Stomach (tissue), 4 donors: ENCODE measurements at regions not wholly inside any gene's neighbourhood (a gene's known extent, or its start where the extent isn't known, plus 50 kb on each side); places are given as distances from the start of the nearest gene placed in this dataset.

Experiments
- POLR2A ChIP-seq, 4 donors: fragments of 450-650 bp; IDR thresholded peaks; one replicate each; pipeline ENCODE4 v1.6.1; 2016; ENCODE audit warnings: antibody characterized with exemption in 4 of 4, control low read depth in 2 of 4, mild to moderate bottlenecking in 1 of 4, moderate library complexity in 1 of 4
- POLR2AphosphoS5 ChIP-seq, 3 donors: sonication (generic); formaldehyde crosslinking; IDR thresholded peaks; one replicate each; pipeline ENCODE4 v1.6.1; 2016; ENCODE audit warnings: antibody characterized with exemption in 3 of 3
- TF ChIP-seq, protein P1 (sequence below), 7 experiments: fragments of 450-650 bp in 4 of 7; fragments of 200-600 bp in 3 of 7; sonication (generic) in 3 of 7; IDR thresholded peaks; one replicate each; pipeline ENCODE4 v1.5.1; 2016 to 2019; ENCODE audit warnings: antibody characterized with exemption in 7 of 7, control low read depth in 2 of 7, mild to moderate bottlenecking in 1 of 7

DNA sequence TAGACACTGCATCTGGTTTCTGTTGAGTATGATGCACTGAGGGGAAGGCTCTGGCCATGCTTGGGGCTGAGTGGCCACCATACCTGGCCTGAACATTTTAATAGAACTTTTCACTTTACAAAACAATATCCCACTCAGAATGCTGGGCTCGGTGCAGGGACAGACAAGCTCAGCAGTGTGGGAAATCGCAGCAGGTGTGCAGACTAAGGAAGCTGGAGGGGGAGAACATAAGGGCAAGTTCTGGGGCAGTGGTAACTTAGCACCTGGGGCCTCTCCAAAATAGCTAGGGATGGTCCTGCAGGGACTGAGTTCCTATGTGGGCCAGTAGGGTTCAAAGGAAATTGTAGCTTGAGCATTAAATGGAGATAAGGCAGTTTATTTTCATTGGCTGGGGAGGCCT is 90.9 kb upstream of the RNU6-1 start:
- TF ChIP-seq, protein P1, sequence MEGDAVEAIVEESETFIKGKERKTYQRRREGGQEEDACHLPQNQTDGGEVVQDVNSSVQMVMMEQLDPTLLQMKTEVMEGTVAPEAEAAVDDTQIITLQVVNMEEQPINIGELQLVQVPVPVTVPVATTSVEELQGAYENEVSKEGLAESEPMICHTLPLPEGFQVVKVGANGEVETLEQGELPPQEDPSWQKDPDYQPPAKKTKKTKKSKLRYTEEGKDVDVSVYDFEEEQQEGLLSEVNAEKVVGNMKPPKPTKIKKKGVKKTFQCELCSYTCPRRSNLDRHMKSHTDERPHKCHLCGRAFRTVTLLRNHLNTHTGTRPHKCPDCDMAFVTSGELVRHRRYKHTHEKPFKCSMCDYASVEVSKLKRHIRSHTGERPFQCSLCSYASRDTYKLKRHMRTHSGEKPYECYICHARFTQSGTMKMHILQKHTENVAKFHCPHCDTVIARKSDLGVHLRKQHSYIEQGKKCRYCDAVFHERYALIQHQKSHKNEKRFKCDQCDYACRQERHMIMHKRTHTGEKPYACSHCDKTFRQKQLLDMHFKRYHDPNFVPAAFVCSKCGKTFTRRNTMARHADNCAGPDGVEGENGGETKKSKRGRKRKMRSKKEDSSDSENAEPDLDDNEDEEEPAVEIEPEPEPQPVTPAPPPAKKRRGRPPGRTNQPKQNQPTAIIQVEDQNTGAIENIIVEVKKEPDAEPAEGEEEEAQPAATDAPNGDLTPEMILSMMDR (IDR thresholded peaks at IDR 0.05), result no peak
- no peak for TF ChIP-seq POLR2A (IDR thresholded peaks at IDR 0.05)
- no peak for TF ChIP-seq POLR2AphosphoS5 (IDR thresholded peaks at IDR 0.05)
